ENCODE measurements at regions not wholly inside any gene's neighbourhood (a gene's known extent, or its start where the extent isn't known, plus 50 kb on each side); places are given as distances from the start of the nearest gene placed in this dataset.
A peak's percentile ranks its signal among the peaks of the same experiment; 100 is the strongest.

DNA sequence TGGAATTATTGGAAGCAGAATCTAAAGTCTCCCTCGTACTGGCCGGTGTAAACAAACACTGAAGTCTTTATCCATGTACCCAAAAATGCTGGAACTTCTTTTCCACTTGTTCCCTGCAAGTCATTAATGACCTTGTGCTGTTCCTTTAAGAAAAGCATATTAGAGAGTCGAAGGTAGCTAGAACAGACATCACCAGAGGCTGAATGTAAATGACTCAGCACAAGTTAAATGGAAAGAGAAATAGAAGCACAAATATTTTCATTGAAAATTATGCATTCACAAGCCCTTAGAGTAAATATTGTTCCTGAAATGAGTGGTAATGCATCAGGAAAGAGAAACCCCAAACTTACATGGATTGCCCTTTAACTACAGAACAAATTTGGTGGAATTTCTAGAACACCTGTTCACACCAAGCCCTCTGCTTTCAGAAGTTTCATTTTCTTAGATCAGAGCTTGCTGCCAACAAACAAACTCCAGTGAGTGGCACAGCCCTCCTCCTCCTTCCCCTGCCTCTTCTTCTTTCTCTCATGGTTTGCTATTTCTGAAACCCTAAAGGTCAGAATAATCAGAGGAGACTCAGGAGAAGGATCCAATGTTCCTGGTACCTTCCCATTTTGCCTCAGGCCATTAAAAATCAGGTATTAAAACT is 264.3 kb downstream of the TXNL1 start:
- no peak for DNase-seq

DNA sequence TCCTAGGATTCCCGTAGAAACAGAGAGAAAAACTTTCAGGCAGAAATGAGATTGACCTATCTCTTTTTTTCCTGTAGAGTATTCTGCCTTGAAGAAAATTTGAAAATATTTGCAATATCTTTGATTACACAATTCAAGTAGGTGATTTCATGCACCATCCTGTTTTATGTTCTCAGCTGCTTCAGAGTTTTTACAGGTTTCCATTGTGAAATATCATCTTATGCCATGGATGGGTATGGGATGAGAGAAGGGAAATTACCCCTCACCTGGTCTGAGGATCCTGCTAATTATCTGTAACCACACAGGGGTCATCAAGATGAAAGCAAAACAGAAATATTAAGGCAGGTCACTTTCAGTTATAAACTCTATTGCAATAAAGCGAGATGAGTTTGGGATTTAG is 264.8 kb downstream of the TXNL1 start:
- peak; percentile 13 for DNase-seq

GRCh38 chr18:56368066-56368465 is 270.3 kb downstream of the TXNL1 start:
- DNase-seq = no peak

- DNase-seq = no peak
Observed at GRCh38 chr18:56358608-56359280, 279.6 kb downstream of the TXNL1 start.

DNA sequence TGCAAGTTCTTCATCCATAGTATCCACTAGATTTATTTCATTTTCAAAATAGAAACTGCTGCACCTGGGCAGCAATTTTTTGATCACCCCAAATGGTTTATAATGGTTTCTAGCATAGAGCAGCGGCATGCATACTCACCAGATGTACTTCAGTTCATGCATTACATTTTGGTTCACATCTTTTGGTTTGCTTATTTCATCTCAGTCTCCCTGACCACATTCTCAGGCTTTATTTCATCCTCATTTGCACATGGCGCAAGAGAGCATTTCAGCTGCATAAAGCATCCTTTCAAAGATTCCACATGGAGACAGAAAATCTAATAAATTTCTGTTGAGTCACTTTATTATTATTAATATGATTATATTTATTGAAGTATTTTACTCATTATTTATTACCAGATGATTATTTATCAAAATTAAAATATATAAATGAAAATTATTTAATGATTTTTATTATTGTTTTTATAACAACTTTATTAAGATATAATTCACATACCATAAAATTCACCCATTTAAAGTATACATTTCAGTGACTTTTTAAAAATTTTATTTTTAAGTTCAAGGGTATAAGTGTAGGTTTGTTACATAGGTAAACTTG is 284.6 kb downstream of the TXNL1 start:
- no peak for DNase-seq

- no peak for DNase-seq
Observed at GRCh38 chr18:56351911-56352500, 286.4 kb downstream of the TXNL1 start.

GRCh38 chr18:56337507-56337906 is 300.9 kb downstream of the TXNL1 start:
- DNase-seq = no peak

DNA sequence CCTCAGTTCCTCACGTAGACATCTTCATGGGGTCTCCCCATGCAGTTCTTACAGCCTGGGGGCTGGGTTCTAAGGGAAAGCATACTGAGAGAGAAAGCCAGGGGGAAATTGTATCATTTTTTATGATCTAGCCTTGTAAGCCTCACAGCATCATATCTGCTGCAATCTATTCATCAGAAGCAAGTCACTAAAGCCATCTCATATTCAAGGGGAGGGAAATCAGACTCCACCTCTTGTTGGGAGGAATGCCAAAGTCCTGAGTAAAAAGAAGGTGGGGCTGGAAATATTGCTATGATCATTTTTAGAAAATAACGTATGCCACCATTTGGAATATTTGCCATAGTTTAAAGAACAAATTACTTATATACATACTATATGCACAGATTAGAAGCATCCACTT is 304.6 kb downstream of the TXNL1 start:
- DNase-seq = no peak

GRCh38 chr18:56333146-56333545 is 305.2 kb downstream of the TXNL1 start:
- DNase-seq = no peak

- no peak for DNase-seq
Observed at GRCh38 chr18:56332371-56332770, 306.0 kb downstream of the TXNL1 start.

- no peak for DNase-seq
Observed at GRCh38 chr18:56330366-56331110, 307.9 kb downstream of the TXNL1 start.

- no peak for DNase-seq
Observed at GRCh38 chr18:56329536-56329935, 308.9 kb downstream of the TXNL1 start.

DNA sequence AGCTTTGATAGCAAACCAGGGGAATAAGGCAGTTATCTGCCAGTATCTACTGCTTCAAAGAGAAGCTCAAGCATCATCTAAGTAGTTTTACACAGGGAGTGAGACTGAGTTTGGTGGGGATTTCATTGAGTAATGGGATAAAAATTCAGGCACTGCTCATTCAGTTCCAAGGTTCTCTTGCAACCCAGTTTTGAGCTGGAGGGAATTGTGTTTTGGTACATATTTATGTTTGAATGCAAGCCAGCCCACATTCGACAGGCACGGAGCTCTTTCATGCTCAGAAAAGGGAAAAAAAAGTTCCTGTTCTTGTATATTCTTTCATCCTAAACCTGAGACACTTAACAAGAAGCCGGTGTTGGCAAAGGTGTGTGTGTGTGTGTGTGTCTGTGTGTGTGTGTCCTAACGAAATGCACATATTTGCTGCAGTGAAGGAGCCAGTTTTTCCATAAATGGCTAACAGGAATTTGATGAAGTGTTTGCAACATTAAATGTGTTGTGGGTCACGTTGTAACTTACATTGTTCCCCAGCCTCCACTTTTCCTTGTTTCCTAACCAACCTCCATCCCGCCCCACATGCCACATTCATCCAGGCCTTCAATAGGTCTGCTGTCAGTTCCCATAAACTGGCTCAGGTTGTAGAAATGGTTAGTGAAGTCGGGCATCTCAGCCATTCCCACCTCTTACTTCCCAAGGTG is 311.1 kb downstream of the TXNL1 start:
- DNase-seq = no peak

- no peak for DNase-seq
Observed at GRCh38 chr18:56326336-56327072, 311.9 kb downstream of the TXNL1 start.

DNA sequence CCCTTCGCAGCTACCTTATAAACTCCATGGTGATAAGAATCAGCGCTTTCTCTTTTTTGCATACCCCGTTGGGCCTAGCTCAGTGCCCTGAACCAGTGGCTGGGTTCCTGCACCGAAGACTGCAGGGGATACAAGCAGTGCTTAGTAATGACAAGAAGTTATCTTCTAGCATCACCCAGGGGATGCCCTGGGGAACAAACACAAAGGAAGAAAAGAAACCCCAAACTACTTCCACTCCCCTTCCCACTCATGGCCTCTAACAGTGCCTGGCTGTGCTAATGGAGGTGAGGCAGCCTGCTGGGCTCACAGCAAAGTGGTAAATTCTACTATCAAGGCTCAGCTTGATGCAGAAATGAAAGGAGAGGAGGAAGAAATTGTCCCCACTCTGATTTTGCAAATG is 314.7 kb downstream of the TXNL1 start:
- no peak for DNase-seq

DNA sequence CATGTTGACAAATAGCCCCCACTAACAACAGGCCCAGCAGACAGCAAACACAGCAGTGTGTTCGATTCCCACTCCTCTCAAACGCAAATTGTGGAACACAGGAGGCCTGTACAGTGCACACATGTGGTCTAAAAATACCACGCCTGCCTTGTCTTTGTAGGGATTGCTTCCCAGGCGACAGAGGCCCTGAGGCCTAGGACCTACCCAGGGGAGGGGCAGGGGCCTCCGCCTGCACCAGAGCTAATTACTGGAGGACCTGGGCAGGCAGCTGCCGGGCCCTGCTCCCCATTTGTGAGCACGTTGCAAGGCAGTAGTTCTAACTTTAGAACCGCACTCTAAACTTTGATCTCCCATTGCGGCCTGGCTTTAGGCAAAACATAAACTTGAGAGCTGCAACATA is 316.0 kb downstream of the TXNL1 start:
- no peak for DNase-seq

- no peak for DNase-seq
Observed at GRCh38 chr18:56321470-56321869, 316.9 kb downstream of the TXNL1 start.

- DNase-seq = no peak
Observed at GRCh38 chr18:56319953-56320352, 318.4 kb downstream of the TXNL1 start.

DNA sequence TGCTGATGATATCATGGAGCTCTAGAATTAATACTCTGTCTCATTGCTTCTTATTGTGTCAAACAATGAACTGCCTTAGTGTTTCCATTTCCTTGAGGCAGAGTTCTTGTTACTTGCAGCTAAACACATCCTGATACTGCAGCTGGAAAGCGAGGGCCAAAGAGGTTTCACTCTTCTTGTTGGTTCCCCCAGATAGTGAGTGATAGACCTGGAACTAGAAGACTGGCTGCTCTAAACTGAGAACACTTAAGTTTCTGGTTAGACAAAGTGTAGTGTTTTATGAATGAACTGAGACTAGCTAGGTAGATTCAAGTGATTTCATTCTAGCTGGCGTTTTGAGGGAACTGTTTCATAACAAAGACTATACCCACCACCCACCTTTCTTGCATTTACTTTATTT is 321.7 kb downstream of the TXNL1 start:
- no peak for DNase-seq

GRCh38 chr18:56315363-56315762 is 323.0 kb downstream of the TXNL1 start:
- DNase-seq = no peak

- DNase-seq = no peak
Observed at GRCh38 chr18:56314396-56314795, 324.0 kb downstream of the TXNL1 start.

Measured in NCI-H510A treated with DMSO at 0.1 percent for 48 hours (cell line).